ENCODE measurements at regions not wholly inside any gene's neighbourhood (a gene's known extent, or its start where the extent isn't known, plus 50 kb on each side); places are given as distances from the start of the nearest gene placed in this dataset.

- Histone ChIP-seq H3K27ac (replicated peaks in 1 of 4) (no peak overlapping the region), H3K36me3 (no peaks in the 10 kb centered on the region), H3K4me1 (peaks cover 0 to 10% (median 0%) of the 10 kb centered on the region in 4 donors), H3K9me3 (peaks cover 0 to 4% (median 2%) of the 10 kb centered on the region in 4 donors), H3K4me3 (no peak overlapping the region), H3K27me3 (no peaks in the 10 kb centered on the region)
- 79% methylated on average over 7 of the region's 7 CpGs for WGBS
- TF ChIP-seq CTCF (IDR thresholded peaks at IDR 0.05) (no peak), EP300 (IDR thresholded peaks at IDR 0.05) (no peak), POLR2A (IDR thresholded peaks at IDR 0.05; ENCODE audit: low read depth) (no peak), POLR2AphosphoS5 (IDR thresholded peaks at IDR 0.05) (no peak)
- intact Hi-C loops (cut with DNase I): no loop called here
- no peak for DNase-seq (ENCODE audit: extremely low spot score)
These were observed 286.0 kb downstream of the ICE1 start for GRCh38 chr5:5708367-5708919.

DNA sequence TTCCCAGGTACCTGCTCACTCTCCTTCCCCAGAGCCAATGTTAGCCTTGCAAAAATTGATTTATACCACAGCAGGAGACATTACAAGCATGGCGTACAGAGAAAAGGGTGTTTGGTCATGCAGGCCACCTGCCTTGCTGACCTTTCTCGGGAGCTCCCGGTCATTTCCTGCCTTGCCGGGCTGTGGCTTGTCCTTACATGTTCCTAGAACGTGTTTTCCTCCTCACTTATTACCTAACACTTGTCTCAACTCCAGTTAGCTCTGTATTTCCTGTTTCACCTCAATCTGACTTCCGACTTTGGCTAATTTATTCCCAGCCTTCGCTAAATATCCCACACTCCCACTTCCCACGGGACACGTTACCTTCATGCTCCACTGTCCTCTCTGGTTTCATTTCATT is 282.5 kb downstream of the ICE1 start:
- DNase-seq (ENCODE audit: extremely low spot score): no peak
- Histone ChIP-seq H3K27me3 (no peaks in the 10 kb centered on the region), H3K9me3 (peaks cover 0 to 4% (median 2%) of the 10 kb centered on the region in 4 donors), H3K4me3 (no peak overlapping the region), H3K27ac (replicated peaks in 1 of 4) (no peak overlapping the region), H3K36me3 (no peaks in the 10 kb centered on the region), H3K4me1 (no peaks in the 10 kb centered on the region)
- 60% methylated on average over 9 of the region's 9 CpGs for WGBS
- intact Hi-C loops (cut with DNase I): no loop called here
- no peak for TF ChIP-seq POLR2AphosphoS5 (IDR thresholded peaks at IDR 0.05)
- no peak for TF ChIP-seq EP300 (IDR thresholded peaks at IDR 0.05)
- TF ChIP-seq POLR2A (IDR thresholded peaks at IDR 0.05; ENCODE audit: low read depth): no peak
- no peak for TF ChIP-seq CTCF (IDR thresholded peaks at IDR 0.05)

- Histone ChIP-seq H3K27me3 (no peaks in the 10 kb centered on the region), H3K9me3 (peaks cover 0 to 4% (median 1%) of the 10 kb centered on the region in 4 donors), H3K27ac (replicated peaks in 1 of 4) (no peak overlapping the region), H3K4me1 (no peaks in the 10 kb centered on the region), H3K4me3 (no peak overlapping the region), H3K36me3 (no peaks in the 10 kb centered on the region)
- 90% methylated on average over 2 of the region's 2 CpGs for WGBS
- no peak for DNase-seq (ENCODE audit: extremely low spot score)
- TF ChIP-seq POLR2AphosphoS5 (IDR thresholded peaks at IDR 0.05) (no peak), CTCF (IDR thresholded peaks at IDR 0.05) (no peak), POLR2A (IDR thresholded peaks at IDR 0.05; ENCODE audit: low read depth) (no peak), EP300 (IDR thresholded peaks at IDR 0.05) (no peak)
- intact Hi-C loops (cut with DNase I): no loop called here
These were observed 281.9 kb downstream of the ICE1 start for GRCh38 chr5:5704352-5704751.

DNA sequence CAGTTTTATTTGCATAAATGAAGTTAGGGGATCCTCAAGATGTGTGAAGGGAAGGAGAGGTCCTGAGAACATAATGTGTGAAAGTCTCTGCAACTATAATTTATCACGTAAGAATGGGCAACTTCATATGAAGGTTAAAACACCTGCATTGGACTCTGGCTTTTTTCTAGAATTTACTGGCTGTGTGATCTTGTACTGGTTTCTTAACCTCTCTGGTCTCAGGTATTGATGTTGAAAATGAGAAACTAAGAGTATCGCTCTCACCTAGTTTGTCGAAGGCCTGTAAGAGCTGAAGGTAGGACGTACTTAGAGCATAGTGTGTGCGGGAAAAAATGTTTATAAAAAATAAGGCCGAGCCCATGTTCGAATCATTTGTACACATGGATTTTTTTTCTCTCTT is 280.5 kb downstream of the ICE1 start:
- intact Hi-C loops (cut with DNase I): no loop called here
- Histone ChIP-seq H3K27ac (replicated peaks in 1 of 4) (no peak overlapping the region), H3K36me3 (no peaks in the 10 kb centered on the region), H3K27me3 (no peaks in the 10 kb centered on the region), H3K4me3 (no peak overlapping the region), H3K9me3 (no peaks in the 10 kb centered on the region), H3K4me1 (no peaks in the 10 kb centered on the region)
- 96% methylated on average over 7 of the region's 7 CpGs for WGBS
- DNase-seq (ENCODE audit: extremely low spot score): no peak
- TF ChIP-seq EP300 (IDR thresholded peaks at IDR 0.05): no peak
- no peak for TF ChIP-seq POLR2A (IDR thresholded peaks at IDR 0.05; ENCODE audit: low read depth)
- no peak for TF ChIP-seq CTCF (IDR thresholded peaks at IDR 0.05)
- TF ChIP-seq POLR2AphosphoS5 (IDR thresholded peaks at IDR 0.05): no peak

DNA sequence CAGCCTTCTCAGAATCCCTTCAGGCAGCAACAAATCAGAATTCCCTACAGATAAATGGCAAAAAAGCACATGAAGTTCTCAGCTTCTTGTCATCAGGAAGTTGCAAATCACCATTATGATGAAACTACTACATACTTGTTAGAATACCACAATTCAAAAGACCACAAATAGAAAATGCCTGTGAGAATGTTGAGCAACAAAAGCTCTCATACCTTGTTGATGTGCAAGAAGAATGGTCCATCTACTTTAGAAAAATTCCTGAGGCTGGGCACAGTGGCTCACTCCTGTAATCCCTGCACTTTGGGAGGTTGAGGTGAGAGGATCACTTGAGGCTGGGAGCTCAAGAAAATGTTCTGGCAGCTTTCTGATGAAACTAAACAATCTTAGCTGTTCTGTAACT is 278.1 kb downstream of the ICE1 start:
- no peak overlapping the region for H3K27ac ChIP-seq (replicated peaks in 1 of 4)
- H3K36me3 ChIP-seq: no peaks in the 10 kb centered on the region
- no peaks in the 10 kb centered on the region for H3K27me3 ChIP-seq
- no peak for DNase-seq (ENCODE audit: extremely low spot score)
- TF ChIP-seq CTCF (IDR thresholded peaks at IDR 0.05): no peak
- no peak for TF ChIP-seq POLR2AphosphoS5 (IDR thresholded peaks at IDR 0.05)
- no peak for TF ChIP-seq POLR2A (IDR thresholded peaks at IDR 0.05; ENCODE audit: low read depth)
- no peak for TF ChIP-seq EP300 (IDR thresholded peaks at IDR 0.05)
- H3K4me3 ChIP-seq: no peak overlapping the region
- intact Hi-C loops (cut with DNase I): no loop called here
- no peaks in the 10 kb centered on the region for H3K4me1 ChIP-seq
- H3K9me3 ChIP-seq: peaks cover 0 to 4% (median 0%) of the 10 kb centered on the region in 4 donors
